Mesothelial cell of epicardium (in vitro differentiated cells): ENCODE measurements at regions not wholly inside any gene's neighbourhood (a gene's known extent, or its start where the extent isn't known, plus 50 kb on each side); places are given as distances from the start of the nearest gene placed in this dataset.
"Not testable (repeated sequence)": the region's sequence is repeated elsewhere in the genome, so short reads cannot be mapped to it uniquely, and the experiment has no call there.

ENCODE experiments used
- DNase-seq, 2 experiments: peaks; one replicate each; pipeline ENCODE4 v3.0.0; 2021; ENCODE audit warnings: low spot score in 2 of 2; ENCODE audit not compliant: unreplicated experiment in 2 of 2
- H3K27ac Mint-ChIP-seq: 2 replicates; pipeline ENCODE4 v1.8.0; 2021; ENCODE audit warnings: mixed read lengths
- H3K27me3 Mint-ChIP-seq: 2 replicates; pipeline ENCODE4 v1.8.0; 2021; ENCODE audit warnings: low read depth, mixed read lengths
- H3K36me3 Mint-ChIP-seq: 2 replicates; pipeline ENCODE4 v1.8.0; 2021; ENCODE audit warnings: mixed read lengths
- H3K4me1 Mint-ChIP-seq: 2 replicates; pipeline ENCODE4 v1.8.0; 2021; ENCODE audit warnings: mixed read lengths
- H3K4me3 Mint-ChIP-seq: 2 replicates; pipeline ENCODE4 v1.8.0; 2021; ENCODE audit warnings: mild to moderate bottlenecking, moderate library complexity, mixed read lengths
- H3K9me3 Mint-ChIP-seq: 2 replicates; pipeline ENCODE4 v1.8.0; 2021; ENCODE audit warnings: mixed read lengths
- TF ChIP-seq, protein P1 (sequence below): fragments of 200-600 bp; sonication (generic); IDR thresholded peaks from one replicate; pipeline ENCODE4 v1.5.0; 2021; ENCODE audit warnings: antibody characterized with exemption; ENCODE audit not compliant: unreplicated experiment

- Mint-ChIP-seq H3K36me3 (peaks cover 1% of the 10 kb centered on the region), H3K4me3 (no peak overlapping the region)
Measured at GRCh38 chr1:233802611-233803010, 101.9 kb upstream of the SLC35F3 start.

DNA sequence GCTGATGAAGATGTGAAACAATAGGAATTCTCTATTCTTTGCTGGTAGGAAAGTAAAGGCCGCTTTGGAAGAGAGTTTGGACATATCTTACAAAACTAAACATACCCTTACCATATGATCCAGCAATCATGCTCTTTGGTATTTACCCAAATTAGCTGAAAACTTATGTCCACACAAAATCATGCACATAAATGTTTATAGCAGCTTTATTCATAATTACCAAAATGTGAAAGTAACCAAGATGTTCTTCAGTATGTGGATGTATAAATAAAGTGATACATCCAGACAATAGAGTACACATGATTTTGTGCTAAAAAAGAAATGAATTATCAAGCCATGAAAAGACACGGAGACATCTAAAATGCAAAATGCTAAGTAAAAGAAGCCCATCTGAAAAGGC is 98.7 kb upstream of the SLC35F3 start:
- Mint-ChIP-seq H3K4me1 (peaks cover 3% of the 10 kb centered on the region), H3K36me3 (no peaks in the 10 kb centered on the region), H3K4me3 (no peak overlapping the region), H3K9me3 (peaks cover 13% of the 10 kb centered on the region), H3K27me3 (peaks cover 25% of the 10 kb centered on the region), H3K27ac (no peak overlapping the region)
- no peak for DNase-seq
- TF ChIP-seq, protein P1, sequence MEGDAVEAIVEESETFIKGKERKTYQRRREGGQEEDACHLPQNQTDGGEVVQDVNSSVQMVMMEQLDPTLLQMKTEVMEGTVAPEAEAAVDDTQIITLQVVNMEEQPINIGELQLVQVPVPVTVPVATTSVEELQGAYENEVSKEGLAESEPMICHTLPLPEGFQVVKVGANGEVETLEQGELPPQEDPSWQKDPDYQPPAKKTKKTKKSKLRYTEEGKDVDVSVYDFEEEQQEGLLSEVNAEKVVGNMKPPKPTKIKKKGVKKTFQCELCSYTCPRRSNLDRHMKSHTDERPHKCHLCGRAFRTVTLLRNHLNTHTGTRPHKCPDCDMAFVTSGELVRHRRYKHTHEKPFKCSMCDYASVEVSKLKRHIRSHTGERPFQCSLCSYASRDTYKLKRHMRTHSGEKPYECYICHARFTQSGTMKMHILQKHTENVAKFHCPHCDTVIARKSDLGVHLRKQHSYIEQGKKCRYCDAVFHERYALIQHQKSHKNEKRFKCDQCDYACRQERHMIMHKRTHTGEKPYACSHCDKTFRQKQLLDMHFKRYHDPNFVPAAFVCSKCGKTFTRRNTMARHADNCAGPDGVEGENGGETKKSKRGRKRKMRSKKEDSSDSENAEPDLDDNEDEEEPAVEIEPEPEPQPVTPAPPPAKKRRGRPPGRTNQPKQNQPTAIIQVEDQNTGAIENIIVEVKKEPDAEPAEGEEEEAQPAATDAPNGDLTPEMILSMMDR = no peak

More at GRCh38 chr1:233802611-233803010, 101.9 kb upstream of the SLC35F3 start:
- TF ChIP-seq, protein P1 = no peak
- H3K27me3 Mint-ChIP-seq = peaks cover 13% of the 10 kb centered on the region
- H3K4me1 Mint-ChIP-seq = peaks cover 3% of the 10 kb centered on the region
- H3K9me3 Mint-ChIP-seq = peaks cover 25% of the 10 kb centered on the region
- no peak overlapping the region for H3K27ac Mint-ChIP-seq
- no peak for DNase-seq

- H3K36me3 Mint-ChIP-seq = no peaks in the 10 kb centered on the region
- DNase-seq = no peak
- no peak overlapping the region for H3K27ac Mint-ChIP-seq
- TF ChIP-seq, protein P1 = no peak
- no peaks in the 10 kb centered on the region for H3K4me1 Mint-ChIP-seq
- H3K9me3 Mint-ChIP-seq = peaks cover 4% of the 10 kb centered on the region
- H3K4me3 Mint-ChIP-seq = no peak overlapping the region
- H3K27me3 Mint-ChIP-seq = peaks cover 36% of the 10 kb centered on the region
Measured at GRCh38 chr1:233815357-233815756, 89.1 kb upstream of the SLC35F3 start.

- H3K4me3 Mint-ChIP-seq = no peak overlapping the region
- H3K9me3 Mint-ChIP-seq = peaks cover 4% of the 10 kb centered on the region
- H3K27me3 Mint-ChIP-seq = peaks cover 37% of the 10 kb centered on the region
Measured at GRCh38 chr1:233815865-233816264, 88.6 kb upstream of the SLC35F3 start.

GRCh38 chr1:233816348-233816747 is 88.1 kb upstream of the SLC35F3 start:
- Mint-ChIP-seq H3K36me3 (no peaks in the 10 kb centered on the region), H3K4me1 (no peaks in the 10 kb centered on the region), H3K4me3 (no peak overlapping the region), H3K27ac (no peak overlapping the region), H3K27me3 (peaks cover 36% of the 10 kb centered on the region), H3K9me3 (peaks cover 4% of the 10 kb centered on the region)
- DNase-seq = no peak
- TF ChIP-seq, protein P1 = no peak

More at GRCh38 chr1:233815865-233816264, 88.6 kb upstream of the SLC35F3 start:
- DNase-seq = no peak
- TF ChIP-seq, protein P1 = no peak
- H3K36me3 Mint-ChIP-seq = no peaks in the 10 kb centered on the region
- H3K4me1 Mint-ChIP-seq = no peaks in the 10 kb centered on the region
- no peak overlapping the region for H3K27ac Mint-ChIP-seq

GRCh38 chr1:233819042-233819441 is 85.4 kb upstream of the SLC35F3 start:
- H3K27ac Mint-ChIP-seq = no peak overlapping the region
- peaks cover 34% of the 10 kb centered on the region for H3K27me3 Mint-ChIP-seq
- no peak for DNase-seq
- H3K4me1 Mint-ChIP-seq = no peaks in the 10 kb centered on the region
- TF ChIP-seq, protein P1 = no peak
- no peak overlapping the region for H3K4me3 Mint-ChIP-seq
- H3K9me3 Mint-ChIP-seq = peaks cover 11% of the 10 kb centered on the region
- no peaks in the 10 kb centered on the region for H3K36me3 Mint-ChIP-seq

- DNase-seq, H3K36me3 Mint-ChIP-seq, H3K4me1 Mint-ChIP-seq, H3K4me3 Mint-ChIP-seq, H3K27ac Mint-ChIP-seq: not testable (repeated sequence)
- H3K27me3 Mint-ChIP-seq = peaks cover 28% of the 10 kb centered on the region
- peaks cover 47% of the 10 kb centered on the region for H3K9me3 Mint-ChIP-seq
Measured at GRCh38 chr1:233824179-233824578, 80.3 kb upstream of the SLC35F3 start.

DNA sequence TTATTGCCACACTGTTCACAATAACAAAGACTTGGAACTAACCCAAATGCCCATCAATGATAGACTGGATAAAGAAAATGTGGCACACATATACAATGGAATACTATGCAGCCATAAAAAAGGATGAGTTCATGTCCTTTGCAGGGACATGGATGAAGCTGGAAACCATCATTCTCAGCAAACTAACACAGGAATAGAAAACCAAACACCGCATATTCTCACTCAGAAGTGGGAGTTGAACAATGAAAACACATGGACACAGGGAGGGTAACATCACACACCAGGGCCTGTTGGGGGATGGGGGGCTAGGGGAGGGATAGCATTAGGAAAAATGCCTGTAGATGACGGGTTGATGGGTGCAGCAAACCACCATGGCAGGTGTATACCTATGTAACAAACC is 76.5 kb upstream of the SLC35F3 start:
- H3K27me3 Mint-ChIP-seq = peaks cover 18% of the 10 kb centered on the region
- not testable (repeated sequence) for DNase-seq, H3K4me3 Mint-ChIP-seq, H3K27ac Mint-ChIP-seq, H3K36me3 Mint-ChIP-seq, H3K4me1 Mint-ChIP-seq
- peaks cover 79% of the 10 kb centered on the region for H3K9me3 Mint-ChIP-seq
